ENCODE measurements at regions not wholly inside any gene's neighbourhood (a gene's known extent, or its start where the extent isn't known, plus 50 kb on each side); places are given as distances from the start of the nearest gene placed in this dataset.

DNA sequence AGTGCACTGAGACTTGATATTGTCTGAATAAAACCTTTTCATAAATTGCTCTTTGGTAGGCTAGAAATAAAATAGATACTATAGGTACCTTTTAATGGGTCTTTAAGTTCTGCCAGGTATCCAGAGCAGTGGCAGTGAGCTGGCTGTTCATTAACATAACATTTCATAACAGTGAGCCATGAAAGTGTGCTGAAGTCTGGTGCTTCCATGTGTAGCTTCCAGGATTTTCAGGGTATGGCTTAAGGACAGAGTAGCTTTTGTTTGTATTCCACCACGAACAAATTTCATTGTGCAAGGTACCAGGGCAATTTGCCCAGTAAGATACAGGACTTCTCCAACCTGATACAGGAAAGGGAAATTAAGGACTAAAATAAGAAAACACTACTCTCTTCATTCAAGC, 124.7 kb upstream of the NANOGP8 start:
- TF ChIP-seq, protein P1, sequence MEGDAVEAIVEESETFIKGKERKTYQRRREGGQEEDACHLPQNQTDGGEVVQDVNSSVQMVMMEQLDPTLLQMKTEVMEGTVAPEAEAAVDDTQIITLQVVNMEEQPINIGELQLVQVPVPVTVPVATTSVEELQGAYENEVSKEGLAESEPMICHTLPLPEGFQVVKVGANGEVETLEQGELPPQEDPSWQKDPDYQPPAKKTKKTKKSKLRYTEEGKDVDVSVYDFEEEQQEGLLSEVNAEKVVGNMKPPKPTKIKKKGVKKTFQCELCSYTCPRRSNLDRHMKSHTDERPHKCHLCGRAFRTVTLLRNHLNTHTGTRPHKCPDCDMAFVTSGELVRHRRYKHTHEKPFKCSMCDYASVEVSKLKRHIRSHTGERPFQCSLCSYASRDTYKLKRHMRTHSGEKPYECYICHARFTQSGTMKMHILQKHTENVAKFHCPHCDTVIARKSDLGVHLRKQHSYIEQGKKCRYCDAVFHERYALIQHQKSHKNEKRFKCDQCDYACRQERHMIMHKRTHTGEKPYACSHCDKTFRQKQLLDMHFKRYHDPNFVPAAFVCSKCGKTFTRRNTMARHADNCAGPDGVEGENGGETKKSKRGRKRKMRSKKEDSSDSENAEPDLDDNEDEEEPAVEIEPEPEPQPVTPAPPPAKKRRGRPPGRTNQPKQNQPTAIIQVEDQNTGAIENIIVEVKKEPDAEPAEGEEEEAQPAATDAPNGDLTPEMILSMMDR (IDR thresholded peaks at IDR 0.05; ENCODE audit: insufficient read depth, low read length) = no peak
- TF ChIP-seq POLR2AphosphoS5 (IDR thresholded peaks at IDR 0.05; ENCODE audit: low read depth) = no peak
- TF ChIP-seq, protein P2, sequence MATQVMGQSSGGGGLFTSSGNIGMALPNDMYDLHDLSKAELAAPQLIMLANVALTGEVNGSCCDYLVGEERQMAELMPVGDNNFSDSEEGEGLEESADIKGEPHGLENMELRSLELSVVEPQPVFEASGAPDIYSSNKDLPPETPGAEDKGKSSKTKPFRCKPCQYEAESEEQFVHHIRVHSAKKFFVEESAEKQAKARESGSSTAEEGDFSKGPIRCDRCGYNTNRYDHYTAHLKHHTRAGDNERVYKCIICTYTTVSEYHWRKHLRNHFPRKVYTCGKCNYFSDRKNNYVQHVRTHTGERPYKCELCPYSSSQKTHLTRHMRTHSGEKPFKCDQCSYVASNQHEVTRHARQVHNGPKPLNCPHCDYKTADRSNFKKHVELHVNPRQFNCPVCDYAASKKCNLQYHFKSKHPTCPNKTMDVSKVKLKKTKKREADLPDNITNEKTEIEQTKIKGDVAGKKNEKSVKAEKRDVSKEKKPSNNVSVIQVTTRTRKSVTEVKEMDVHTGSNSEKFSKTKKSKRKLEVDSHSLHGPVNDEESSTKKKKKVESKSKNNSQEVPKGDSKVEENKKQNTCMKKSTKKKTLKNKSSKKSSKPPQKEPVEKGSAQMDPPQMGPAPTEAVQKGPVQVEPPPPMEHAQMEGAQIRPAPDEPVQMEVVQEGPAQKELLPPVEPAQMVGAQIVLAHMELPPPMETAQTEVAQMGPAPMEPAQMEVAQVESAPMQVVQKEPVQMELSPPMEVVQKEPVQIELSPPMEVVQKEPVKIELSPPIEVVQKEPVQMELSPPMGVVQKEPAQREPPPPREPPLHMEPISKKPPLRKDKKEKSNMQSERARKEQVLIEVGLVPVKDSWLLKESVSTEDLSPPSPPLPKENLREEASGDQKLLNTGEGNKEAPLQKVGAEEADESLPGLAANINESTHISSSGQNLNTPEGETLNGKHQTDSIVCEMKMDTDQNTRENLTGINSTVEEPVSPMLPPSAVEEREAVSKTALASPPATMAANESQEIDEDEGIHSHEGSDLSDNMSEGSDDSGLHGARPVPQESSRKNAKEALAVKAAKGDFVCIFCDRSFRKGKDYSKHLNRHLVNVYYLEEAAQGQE (IDR thresholded peaks at IDR 0.05; ENCODE audit: insufficient replicate concordance, low read depth) = no peak

Measured in HL-60 (cell line).